ENCODE measurements at regions not wholly inside any gene's neighbourhood (a gene's known extent, or its start where the extent isn't known, plus 50 kb on each side); places are given as distances from the start of the nearest gene placed in this dataset.

DNA sequence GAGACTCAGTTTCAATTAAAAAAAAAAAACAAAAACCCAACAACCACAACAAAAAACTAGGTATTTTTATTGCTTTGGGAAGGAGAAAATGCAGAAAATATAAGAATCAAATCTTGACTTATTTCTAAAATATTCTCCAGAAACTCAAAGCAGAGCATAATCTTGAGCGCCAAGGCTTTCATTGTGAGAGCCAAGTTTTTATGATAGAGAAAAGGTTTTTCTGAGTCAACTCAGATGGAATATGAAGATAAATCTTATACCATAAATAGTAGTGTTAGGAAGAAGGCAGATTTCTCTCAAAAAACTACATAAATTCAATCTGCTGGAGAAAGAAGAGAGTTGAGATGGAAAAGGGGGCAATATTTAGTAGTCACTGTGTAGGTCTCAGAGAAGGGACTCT lies 121.2 kb upstream of the OSR1 start:
- DNase-seq: no peak

- no peak for DNase-seq
Observed at GRCh38 chr2:19478409-19478808, 120.0 kb upstream of the OSR1 start.

- DNase-seq: no peak
Observed at GRCh38 chr2:19476327-19476726, 117.9 kb upstream of the OSR1 start.

DNA sequence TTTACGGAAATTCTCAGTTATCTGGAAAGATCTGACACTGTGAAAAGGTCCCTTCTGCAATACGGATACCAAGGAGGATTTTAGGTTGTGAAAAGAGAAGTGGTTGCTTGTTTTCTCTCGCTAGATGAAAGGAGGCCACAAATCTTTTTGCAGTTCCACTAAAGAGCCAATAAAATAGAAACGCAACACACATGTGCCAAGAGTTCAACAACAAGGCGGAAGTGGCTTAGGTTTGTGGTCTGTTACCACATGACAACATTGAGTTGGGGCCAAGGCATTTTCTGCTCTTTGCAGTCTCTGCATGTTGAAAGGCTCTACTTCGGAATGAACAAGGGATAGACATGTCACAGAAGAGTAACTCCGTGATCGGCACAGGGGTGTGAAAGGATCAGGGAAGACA lies 115.7 kb upstream of the OSR1 start:
- peak; percentile 17 for DNase-seq

GRCh38 chr2:19473350-19473749 lies 114.9 kb upstream of the OSR1 start:
- DNase-seq: no peak

GRCh38 chr2:19472391-19472978 lies 114.1 kb upstream of the OSR1 start:
- DNase-seq: no peak

DNA sequence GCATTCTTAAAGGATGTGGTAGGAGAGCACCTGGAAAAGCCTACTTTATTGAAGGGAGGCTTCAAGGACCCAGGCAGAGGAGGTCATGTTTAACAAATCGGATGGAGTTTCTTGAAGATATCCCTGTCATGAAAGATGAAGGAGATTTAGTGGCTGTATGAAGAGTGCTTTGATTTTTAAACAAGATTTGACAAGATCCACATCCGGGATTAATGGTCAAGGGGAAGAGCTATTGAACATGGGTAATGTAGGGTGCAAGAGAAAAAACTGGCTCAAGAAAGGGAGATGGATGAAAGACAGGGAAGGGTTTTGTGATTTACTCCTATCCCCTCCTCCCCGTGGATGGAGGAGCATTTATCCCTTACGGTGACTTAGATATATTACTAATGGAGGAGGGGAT lies 113.1 kb upstream of the OSR1 start:
- no peak for DNase-seq

DNA sequence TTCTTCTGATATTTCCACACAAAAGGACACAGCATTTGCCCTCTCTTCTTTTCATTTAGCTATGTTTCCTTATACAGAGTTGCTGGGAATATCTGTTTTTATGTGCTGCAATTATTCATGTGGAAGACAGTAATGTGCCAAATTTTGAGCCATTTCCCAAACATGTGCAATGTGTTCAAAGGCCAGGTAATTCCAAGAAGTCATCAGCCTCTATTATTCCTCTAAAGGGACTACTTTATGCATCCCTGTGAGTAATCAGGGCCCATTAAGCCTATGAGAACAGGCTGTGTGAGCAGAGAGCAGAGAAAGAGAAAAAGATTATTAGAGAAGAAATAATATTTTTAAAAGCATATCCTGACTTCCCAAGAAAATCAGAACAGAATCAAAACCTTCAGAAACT lies 107.6 kb upstream of the OSR1 start:
- DNase-seq: no peak

- no peak for DNase-seq
Observed at GRCh38 chr2:19462256-19462645, 103.8 kb upstream of the OSR1 start.

DNA sequence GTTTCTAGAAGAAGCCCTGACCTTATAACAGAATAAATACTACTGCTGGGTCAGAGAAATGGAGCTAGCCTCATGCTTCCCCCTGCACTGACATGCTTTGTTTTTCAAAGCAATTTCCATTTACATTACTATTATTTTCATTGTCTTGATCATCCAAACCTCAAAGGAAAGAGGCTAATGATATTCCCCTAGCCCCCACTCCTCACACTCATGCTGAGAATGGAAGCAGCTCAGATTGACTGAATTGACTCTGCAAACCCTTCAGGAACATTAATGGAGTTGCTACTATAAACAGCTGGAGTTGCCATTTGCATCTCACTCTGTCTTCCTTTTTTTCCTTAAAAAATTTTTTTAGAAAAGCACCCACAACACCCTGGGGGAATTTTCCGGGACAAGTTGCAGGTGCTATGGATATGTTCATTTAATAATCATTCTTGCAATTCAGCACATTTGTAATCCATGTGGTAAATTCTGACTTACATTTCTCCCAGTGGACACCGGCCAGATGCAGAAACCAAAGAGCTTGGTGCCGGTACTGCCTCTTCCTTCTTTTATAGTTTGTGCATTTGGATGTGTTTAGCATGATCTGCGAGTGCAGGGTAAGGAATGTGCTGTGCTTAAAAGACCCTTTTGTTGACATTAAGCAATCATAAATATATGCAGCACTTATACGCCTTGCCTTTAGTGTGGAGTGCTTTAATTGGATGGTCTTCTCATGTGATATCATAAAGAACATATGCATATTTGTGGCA lies 103.3 kb upstream of the OSR1 start:
- no peak for DNase-seq

DNA sequence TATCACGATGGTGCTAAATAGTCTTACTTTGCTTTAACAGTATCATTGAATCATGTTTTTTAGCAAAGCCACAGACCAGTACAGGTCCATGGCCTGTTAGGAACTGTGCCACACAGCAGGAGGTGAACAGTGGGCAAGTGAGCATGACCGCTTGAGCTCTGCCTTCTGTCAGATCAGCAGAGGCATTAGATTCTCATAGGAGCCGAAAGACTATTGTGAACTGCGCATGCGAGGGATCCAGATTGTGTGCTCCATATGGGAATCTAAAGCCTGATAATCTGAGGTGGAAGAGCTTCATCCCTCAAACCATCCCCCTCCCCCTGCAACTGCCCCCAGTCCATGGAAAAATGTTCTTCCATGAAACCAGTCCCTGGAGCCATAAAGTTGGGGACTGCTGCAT lies 102.3 kb upstream of the OSR1 start:
- DNase-seq: no peak

DNA sequence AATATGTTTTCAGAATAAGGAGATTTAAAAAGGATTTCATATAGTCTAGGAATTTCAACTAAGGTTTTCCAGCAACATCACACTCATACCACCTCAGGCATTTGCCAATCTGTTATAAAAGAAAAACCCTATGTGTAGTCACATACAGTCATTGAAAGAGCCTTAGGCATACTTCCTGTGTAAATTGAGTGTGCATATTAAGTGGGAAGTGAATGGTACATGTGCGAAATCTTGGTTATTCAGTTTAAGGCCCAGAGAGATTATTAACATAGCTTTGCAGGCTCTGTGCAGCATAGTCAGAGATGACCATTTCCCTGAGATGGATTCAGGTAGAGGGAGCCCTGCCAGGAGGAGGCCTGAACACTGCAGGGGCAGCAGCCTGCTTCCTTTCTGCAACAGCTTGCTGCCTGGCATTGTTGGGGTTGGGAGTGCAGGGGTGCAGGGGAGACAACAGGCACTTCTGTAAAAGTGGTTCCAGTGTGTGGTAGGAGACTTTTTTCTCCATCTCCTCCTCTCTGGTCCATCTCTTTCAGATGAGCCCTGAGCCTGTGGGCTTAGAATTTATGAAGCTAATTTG lies 100.1 kb upstream of the OSR1 start:
- no peak for DNase-seq

DNA sequence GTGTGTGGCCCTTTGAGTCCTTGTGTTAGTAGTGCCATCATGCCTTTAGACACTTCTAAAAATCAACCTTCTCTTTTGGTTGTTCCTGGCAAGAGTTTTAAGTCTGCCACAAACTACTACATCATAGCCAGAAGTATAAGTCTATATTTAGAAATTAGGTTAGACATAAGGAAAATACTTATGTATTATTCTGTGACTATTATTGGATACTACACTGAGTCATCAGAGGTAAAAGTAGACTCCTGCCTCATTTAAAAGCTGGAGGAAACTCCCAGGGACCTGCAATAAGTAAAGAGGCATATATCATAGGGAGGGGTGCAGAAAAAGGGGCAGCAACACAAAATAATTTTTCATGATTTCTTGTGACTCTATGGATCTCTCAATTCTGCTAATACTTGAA lies 99.4 kb upstream of the OSR1 start:
- no peak for DNase-seq

DNA sequence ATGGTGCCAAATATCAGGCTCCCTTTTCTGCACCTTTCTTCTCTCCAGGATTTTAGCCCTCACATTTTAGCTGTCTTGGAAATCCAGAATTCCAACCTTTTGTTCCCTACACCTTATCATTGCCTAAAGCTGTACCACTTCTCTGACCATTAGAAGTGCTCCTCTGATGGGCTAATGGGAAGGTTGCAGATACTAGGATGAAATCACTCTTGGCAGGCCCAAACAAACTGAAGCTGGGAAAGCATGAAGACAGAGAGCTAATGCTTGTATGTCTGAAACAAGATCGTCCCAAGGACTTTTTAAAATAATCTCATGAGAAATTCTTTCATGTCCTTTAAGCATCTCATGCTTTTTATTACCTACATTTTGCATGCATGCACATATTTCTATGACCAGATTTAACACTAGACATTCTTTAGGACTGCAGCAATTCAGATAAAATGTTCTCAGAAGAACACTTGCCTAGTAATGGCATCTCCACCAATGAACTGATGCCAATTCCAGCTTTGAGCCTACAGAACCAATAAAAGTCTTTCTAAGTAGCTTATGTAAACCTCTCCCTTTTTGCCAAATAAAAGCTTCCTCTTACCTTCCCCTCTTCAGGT lies 98.4 kb upstream of the OSR1 start:
- no peak for DNase-seq

DNA sequence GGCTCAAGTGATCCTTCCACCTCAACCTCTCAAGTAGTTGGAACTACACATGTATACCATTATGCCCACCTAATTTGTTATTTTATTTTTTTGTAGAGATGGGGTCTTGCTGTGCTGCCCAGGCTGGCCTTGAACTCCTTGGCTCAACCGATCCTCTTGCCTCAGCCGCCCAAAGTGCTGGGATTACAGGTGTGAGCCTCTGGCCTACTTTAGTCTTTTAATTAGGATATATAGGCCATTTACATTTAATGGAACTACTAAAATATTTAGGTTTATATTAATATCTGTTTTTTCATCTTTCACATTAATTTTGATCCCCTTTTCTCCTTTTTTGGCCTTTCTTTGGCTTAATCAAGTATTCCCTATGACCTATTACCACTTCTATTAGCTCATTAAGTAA lies 95.7 kb upstream of the OSR1 start:
- no peak for DNase-seq

- no peak for DNase-seq
Observed at GRCh38 chr2:19442731-19443130, 84.3 kb upstream of the OSR1 start.

GRCh38 chr2:19439081-19439480 lies 80.7 kb upstream of the OSR1 start:
- DNase-seq: no peak

GRCh38 chr2:19435815-19436214 lies 77.4 kb upstream of the OSR1 start:
- DNase-seq: no peak

- no peak for DNase-seq
Observed at GRCh38 chr2:19434413-19434812, 76.0 kb upstream of the OSR1 start.

GRCh38 chr2:19426941-19427340 lies 68.5 kb upstream of the OSR1 start:
- DNase-seq: no peak

GRCh38 chr2:19426144-19426543 lies 67.7 kb upstream of the OSR1 start:
- DNase-seq: no peak

- DNase-seq: no peak
Observed at GRCh38 chr2:19425419-19425818, 67.0 kb upstream of the OSR1 start.

DNA sequence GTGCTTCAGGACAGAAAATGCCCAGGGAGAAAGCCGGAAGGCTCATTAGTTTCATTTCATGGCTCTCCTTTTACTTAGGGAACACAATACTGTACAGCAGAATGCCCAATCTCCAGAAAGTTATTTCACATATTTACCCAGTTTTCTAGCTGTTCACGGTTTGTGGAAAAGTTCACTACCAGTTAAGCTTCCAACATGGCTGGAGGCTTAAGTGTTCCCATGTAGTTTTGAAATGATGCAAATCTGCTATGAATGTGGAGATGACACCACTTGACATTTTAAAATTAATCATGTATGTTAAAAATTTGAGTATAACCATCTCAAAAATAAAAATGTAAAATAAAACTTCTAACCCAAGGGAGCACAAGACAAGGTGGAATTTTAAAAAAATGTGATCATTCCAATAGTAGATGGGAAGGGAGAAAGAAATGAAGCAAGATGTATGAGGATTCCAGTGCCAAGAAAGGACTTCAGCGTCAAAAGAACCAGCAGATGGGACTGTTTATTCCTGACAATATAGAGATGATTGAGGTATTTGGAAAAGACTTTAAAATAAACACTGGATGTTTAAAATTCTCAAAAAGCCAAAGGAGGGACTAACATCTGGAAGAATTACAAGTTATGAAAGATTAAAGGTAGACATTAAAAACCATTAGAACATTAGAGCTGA lies 60.9 kb upstream of the OSR1 start:
- no peak for DNase-seq
